ENCODE measurements at regions not wholly inside any gene's neighbourhood (a gene's known extent, or its start where the extent isn't known, plus 50 kb on each side); places are given as distances from the start of the nearest gene placed in this dataset.

DNA sequence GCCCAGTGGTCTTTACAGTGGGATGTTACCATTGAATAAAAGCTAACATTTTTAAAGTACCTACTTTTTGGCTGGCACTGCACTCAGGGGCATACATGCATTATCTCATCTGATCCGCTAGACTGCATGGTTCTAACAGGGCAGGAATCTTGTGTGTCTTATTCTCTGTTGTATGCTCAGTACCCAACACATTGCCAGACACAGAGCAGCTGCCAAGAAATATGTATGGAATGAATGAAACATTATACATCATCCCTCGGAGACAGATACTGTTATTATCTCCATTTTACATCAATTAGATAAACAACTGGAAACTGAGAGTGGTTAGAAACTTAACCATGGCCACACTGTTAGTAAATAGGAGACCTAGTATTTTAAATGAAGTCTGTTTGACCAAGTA lies 74.1 kb upstream of the CDH11 start:
- DNase-seq = no peak

DNA sequence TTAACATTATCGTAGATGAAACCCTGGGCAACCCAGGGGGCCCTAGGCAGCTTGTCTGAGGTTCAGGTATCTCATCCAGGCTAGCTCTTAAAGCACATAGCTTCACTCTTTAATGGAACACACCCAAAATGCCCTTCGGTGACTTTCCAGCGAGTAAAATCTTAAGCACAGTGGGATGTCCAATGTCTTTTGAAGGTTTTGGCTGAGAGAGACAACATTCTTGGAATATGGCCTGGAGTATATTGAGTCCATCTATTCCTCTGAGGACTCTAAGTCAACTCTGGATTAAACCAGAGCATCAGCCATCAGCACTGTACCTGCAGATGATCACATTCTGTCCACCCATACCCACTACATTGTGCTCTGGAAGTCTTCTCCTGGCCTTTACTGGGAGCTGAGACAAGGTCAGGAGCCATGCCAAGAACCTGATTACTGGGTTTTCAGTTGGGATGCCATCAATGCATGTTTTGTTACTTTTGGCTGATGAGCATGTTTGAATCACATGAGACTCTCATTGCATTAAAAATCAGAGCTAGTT lies 63.4 kb upstream of the CDH11 start:
- DNase-seq = no peak

DNA sequence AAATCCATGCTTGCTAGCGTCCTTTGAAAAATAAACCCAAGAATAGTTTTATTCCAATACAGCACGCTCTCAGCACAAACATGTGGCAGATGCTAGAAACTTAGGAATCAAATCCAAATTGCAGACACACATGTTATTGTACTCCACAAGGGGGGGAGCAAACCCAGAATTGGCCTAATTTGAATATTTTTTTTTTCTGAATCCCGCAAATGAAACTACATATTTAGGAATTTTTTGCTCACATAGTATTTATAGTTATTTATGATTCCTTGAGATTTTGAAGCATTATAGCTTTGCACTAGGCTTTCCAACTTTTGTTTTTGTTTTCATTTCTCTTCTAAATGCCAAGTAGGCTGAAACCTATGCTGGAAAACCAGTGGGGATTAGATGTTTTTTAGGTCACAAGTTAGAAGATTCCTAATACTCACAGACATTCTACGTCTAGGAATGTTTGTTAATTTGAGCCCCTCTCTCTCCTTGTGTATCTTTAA lies 59.3 kb upstream of the CDH11 start:
- no peak for DNase-seq

DNA sequence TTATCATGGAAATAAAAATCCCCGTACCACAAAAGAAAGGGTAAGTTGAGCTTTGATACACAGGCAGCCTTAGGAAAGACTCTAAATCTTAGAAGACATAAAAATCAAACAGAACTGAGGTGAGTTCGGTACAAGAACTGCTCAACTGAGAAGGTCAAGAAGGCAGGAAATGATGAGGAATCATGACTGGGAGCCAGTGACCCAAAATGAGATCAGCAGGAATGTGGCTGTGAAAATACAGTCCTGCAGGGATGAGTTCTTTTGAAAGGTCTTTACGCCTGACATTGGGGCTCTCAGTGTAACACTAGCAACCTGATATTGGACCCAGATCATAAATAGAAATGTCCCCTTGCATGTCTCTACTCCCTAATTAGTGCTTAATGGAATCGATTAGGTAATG lies 56.3 kb upstream of the CDH11 start:
- DNase-seq = no peak

DNA sequence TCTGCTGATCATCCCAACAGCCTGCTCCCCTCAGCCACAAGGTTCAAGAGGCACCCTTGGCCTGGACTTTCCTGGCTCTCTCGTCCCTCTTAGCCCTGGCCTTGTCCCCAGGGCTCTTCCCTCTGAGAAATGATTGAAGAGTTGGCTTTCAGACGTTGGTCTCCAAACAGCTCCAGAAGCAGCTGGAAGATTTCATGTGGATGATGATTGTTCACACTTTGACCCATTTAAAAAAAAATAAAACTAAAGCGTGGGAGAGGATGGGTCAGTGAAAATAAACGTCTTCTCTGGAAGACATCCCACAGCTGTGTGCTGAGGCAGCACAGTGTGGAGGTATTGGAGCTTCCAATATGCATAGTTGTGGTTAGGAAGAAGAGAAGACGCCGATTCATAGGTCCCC lies 54.7 kb upstream of the CDH11 start:
- no peak for DNase-seq

DNA sequence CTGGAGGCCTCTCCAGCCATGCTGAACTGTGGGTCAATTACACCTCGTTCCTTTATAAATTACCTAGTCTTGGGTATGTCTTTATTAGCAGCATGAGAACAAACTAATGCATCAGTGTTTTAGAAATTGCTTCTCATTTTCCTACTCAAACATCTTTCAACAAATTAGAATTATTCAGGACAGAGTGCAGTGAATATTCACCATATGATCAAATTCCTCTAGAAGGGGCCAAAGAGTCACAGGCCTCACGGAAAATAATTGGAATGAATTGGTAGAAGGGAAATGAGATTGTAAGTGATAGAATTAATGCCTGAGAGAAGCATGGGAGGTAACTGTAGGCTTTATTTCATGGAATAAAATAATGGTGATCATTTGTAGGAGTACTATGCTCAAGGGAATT lies 50.5 kb upstream of the CDH11 start:
- DNase-seq = no peak

All from C1 segment of cervical spinal cord (tissue), 14 donors.